ENCODE measurements at regions not wholly inside any gene's neighbourhood (a gene's known extent, or its start where the extent isn't known, plus 50 kb on each side); places are given as distances from the start of the nearest gene placed in this dataset.

GRCh38 chr2:128491692-128492244 lies 173.1 kb upstream of the HS6ST1 start:
- H3K27ac ChIP-seq (replicated peaks) = no peak overlapping the region
- TF ChIP-seq CTCF (IDR thresholded peaks at IDR 0.05; ENCODE audit: insufficient read depth, low read length) (no peak), REST (IDR thresholded peaks at IDR 0.05; ENCODE audit: insufficient replicate concordance, low read depth) (no peak), POLR2AphosphoS5 (IDR thresholded peaks at IDR 0.05; ENCODE audit: low read depth) (no peak), GABPA (IDR thresholded peaks at IDR 0.05; ENCODE audit: low read depth) (no peak), SPI1 (IDR thresholded peaks at IDR 0.05; ENCODE audit: borderline replicate concordance, low read depth) (no peak)
- DNase-seq (ENCODE audit: low read depth in 1 of 2, low spot score in 1 of 2) = no peak
- no peak overlapping the region for H3K4me3 ChIP-seq (replicated peaks; ENCODE audit: insufficient read depth, low read length)
- H3K27me3 ChIP-seq (ENCODE audit: insufficient read depth, poor library complexity, severe bottlenecking) = no peaks in the 10 kb centered on the region

DNA sequence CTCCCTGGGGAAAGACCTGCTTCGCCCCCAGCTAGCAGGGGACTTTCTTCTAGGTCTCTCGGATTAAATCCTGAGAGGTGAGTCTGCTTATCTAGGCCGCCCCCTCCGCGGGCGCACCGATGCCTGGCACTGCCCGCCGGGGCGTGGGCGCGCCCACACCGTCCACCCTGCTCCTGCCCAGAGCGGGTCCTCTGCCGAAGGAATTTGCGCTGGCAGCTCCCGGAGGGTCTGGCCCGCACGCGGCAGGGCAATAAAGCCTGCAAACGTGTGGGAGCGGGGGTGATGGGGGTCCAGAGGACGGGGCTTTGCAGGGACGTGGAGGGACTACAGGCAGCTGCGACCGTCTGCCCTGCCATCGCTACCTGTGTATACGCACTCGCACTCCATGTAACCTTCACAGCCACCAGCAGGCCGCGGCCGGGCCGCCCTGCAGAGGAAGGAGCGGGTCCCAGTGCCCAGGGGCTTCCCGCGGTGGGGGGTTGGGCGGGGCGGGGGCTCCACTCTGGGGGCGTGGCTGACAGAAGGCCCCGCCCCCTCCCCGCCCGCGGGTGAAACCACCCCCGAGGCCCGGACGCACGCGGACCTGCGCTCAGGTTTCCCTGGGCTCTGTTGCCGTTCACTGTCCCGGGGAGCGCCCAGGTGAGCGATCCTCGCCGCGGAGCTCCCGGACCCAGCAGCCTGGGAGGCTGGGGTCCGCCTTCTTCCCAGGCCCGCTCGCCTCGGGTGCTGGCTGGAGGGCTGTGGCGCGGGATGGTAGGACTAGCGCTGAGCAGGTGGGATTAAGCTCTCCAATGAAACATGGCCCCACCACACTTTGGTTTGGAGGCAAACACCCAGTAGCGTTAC lies 174.5 kb upstream of the HS6ST1 start:
- TF ChIP-seq SPI1 (IDR thresholded peaks at IDR 0.05; ENCODE audit: borderline replicate concordance, low read depth) = no peak
- no peak for TF ChIP-seq POLR2AphosphoS5 (IDR thresholded peaks at IDR 0.05; ENCODE audit: low read depth)
- TF ChIP-seq GABPA (IDR thresholded peaks at IDR 0.05; ENCODE audit: low read depth) = no peak
- TF ChIP-seq REST (IDR thresholded peaks at IDR 0.05; ENCODE audit: insufficient replicate concordance, low read depth) = no peak
- no peak for TF ChIP-seq CTCF (IDR thresholded peaks at IDR 0.05; ENCODE audit: insufficient read depth, low read length)
- Histone ChIP-seq H3K4me3 (replicated peaks; ENCODE audit: insufficient read depth, low read length) (no peak overlapping the region), H3K27me3 (ENCODE audit: insufficient read depth, poor library complexity, severe bottlenecking) (no peaks in the 10 kb centered on the region), H3K27ac (replicated peaks) (no peak overlapping the region)
- DNase-seq (ENCODE audit: low read depth in 1 of 2, low spot score in 1 of 2) = no peak

GRCh38 chr2:128493880-128494279 lies 175.2 kb upstream of the HS6ST1 start:
- TF ChIP-seq CTCF (IDR thresholded peaks at IDR 0.05; ENCODE audit: insufficient read depth, low read length) = no peak
- no peak for TF ChIP-seq POLR2AphosphoS5 (IDR thresholded peaks at IDR 0.05; ENCODE audit: low read depth)
- TF ChIP-seq REST (IDR thresholded peaks at IDR 0.05; ENCODE audit: insufficient replicate concordance, low read depth) = no peak
- Histone ChIP-seq H3K27ac (replicated peaks) (no peak overlapping the region), H3K4me3 (replicated peaks; ENCODE audit: insufficient read depth, low read length) (no peak overlapping the region), H3K27me3 (ENCODE audit: insufficient read depth, poor library complexity, severe bottlenecking) (no peaks in the 10 kb centered on the region)
- no peak for DNase-seq (ENCODE audit: low read depth in 1 of 2, low spot score in 1 of 2)

Data from HL-60 (cell line).